HL-60 (cell line): ENCODE measurements at regions not wholly inside any gene's neighbourhood (a gene's known extent, or its start where the extent isn't known, plus 50 kb on each side); places are given as distances from the start of the nearest gene placed in this dataset.

Experiments used
- DNase-seq, 2 experiments: peaks; one replicate each; pipeline ENCODE4 v3.0.0-alpha.2; 2010 to 2020; ENCODE audit warnings: low read depth in 1 of 2, low spot score in 1 of 2
- H3K27ac ChIP-seq: fragments of 250-450 bp; sonication (Bioruptor Pico); replicated peaks from 2 replicates; pipeline ENCODE4 v1.5.1; 2020; ENCODE audit warnings: mild to moderate bottlenecking, moderate library complexity
- H3K27me3 ChIP-seq: fragments of 250-450 bp; sonication (Bioruptor Pico); 2 replicates; pipeline ENCODE4 v1.5.1; 2021; ENCODE audit warnings: mild to moderate bottlenecking, moderate library complexity; ENCODE audit not compliant: insufficient read depth, poor library complexity, severe bottlenecking
- H3K4me3 ChIP-seq: replicated peaks from 2 replicates; pipeline ENCODE4 v1.5.1; 2011; ENCODE audit warnings: mild to moderate bottlenecking, control low read depth, low read length; ENCODE audit not compliant: insufficient read depth
- GABPA ChIP-seq: IDR thresholded peaks from 2 replicates; pipeline ENCODE4 v1.6.1; 2012; ENCODE audit warnings: low read depth
- POLR2AphosphoS5 ChIP-seq: IDR thresholded peaks from 2 replicates; pipeline ENCODE4 v1.6.1; 2012; ENCODE audit warnings: low read depth
- REST ChIP-seq: IDR thresholded peaks from 2 replicates; pipeline ENCODE4 v1.6.1; 2012; ENCODE audit warnings: low read depth; ENCODE audit not compliant: insufficient replicate concordance
- SPI1 ChIP-seq: IDR thresholded peaks from 2 replicates; pipeline ENCODE4 v1.6.1; 2012; ENCODE audit warnings: low read depth, mild to moderate bottlenecking, borderline replicate concordance
- TF ChIP-seq, protein P1 (sequence below): IDR thresholded peaks from one replicate; pipeline ENCODE4 v1.5.1; 2011; ENCODE audit warnings: low read length, control low read depth, inconsistent platforms; ENCODE audit not compliant: insufficient read depth

DNA sequence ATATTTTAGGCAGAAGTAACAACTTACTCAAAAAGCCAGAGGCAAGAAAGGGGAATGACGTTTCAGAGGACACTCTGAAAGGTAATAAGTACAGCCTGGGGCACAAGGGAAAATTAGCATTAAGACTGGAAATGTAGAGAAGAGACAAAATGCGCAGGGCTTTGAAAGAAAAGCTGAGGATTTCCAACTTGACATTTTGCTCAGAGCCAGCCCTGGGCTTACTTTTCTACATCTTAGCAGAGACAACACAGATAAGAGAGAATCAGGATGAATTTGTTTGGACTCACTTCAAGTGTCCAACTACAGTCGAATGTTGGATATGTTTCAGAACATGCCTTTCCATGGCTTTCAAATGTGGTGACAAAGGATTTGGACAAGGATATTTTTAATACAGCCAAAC lies 808.9 kb upstream of the LUZP2 start:
- TF ChIP-seq, protein P1, sequence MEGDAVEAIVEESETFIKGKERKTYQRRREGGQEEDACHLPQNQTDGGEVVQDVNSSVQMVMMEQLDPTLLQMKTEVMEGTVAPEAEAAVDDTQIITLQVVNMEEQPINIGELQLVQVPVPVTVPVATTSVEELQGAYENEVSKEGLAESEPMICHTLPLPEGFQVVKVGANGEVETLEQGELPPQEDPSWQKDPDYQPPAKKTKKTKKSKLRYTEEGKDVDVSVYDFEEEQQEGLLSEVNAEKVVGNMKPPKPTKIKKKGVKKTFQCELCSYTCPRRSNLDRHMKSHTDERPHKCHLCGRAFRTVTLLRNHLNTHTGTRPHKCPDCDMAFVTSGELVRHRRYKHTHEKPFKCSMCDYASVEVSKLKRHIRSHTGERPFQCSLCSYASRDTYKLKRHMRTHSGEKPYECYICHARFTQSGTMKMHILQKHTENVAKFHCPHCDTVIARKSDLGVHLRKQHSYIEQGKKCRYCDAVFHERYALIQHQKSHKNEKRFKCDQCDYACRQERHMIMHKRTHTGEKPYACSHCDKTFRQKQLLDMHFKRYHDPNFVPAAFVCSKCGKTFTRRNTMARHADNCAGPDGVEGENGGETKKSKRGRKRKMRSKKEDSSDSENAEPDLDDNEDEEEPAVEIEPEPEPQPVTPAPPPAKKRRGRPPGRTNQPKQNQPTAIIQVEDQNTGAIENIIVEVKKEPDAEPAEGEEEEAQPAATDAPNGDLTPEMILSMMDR: no peak
- no peak for TF ChIP-seq GABPA
- TF ChIP-seq POLR2AphosphoS5: no peak

GRCh38 chr11:23688411-23688810 lies 808.4 kb upstream of the LUZP2 start:
- Histone ChIP-seq H3K27ac (no peak overlapping the region), H3K4me3 (no peak overlapping the region), H3K27me3 (no peaks in the 10 kb centered on the region)
- DNase-seq: no peak
- no peak for TF ChIP-seq POLR2AphosphoS5
- TF ChIP-seq REST: no peak
- no peak for TF ChIP-seq SPI1
- TF ChIP-seq, protein P1: no peak
- no peak for TF ChIP-seq GABPA

More for the DNA sequence above, 808.9 kb upstream of the LUZP2 start:
- Histone ChIP-seq H3K27me3 (no peaks in the 10 kb centered on the region), H3K4me3 (no peak overlapping the region), H3K27ac (no peak overlapping the region)
- DNase-seq: no peak

DNA sequence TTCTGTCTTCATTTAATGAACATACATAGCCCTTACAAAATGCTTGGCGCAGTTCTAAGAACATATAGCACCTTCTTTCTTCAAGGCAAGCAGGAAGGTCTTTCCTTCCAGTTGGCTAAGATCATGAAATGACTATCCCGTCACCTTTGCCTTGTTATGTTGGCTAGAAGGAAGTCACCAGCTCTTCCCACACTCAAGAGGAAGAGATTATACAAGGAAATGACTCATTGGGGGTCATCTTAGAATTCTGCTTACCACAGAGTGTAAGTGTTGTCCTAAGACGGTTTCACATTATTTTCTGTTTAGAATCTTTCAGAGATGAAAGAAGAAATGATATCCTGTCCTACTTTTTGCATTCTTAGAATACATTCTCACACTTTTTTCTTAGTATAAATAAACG lies 808.0 kb upstream of the LUZP2 start:
- no peak for DNase-seq
- TF ChIP-seq REST: no peak
- TF ChIP-seq POLR2AphosphoS5: no peak
- TF ChIP-seq, protein P1: no peak
- TF ChIP-seq SPI1: no peak
- no peak for TF ChIP-seq GABPA
- Histone ChIP-seq H3K27me3 (no peaks in the 10 kb centered on the region), H3K4me3 (no peak overlapping the region), H3K27ac (no peak overlapping the region)

- Histone ChIP-seq H3K27me3 (no peaks in the 10 kb centered on the region), H3K4me3 (no peak overlapping the region), H3K27ac (no peak overlapping the region)
- no peak for TF ChIP-seq GABPA
- TF ChIP-seq, protein P1: no peak
- TF ChIP-seq POLR2AphosphoS5: no peak
- TF ChIP-seq SPI1: no peak
- TF ChIP-seq REST: no peak
- DNase-seq: no peak
Observed at GRCh38 chr11:23696688-23697415, 800.0 kb upstream of the LUZP2 start.
